GM10248 (cell line): ENCODE measurements at regions not wholly inside any gene's neighbourhood (a gene's known extent, or its start where the extent isn't known, plus 50 kb on each side); places are given as distances from the start of the nearest gene placed in this dataset.

Experiments
- CTCF ChIA-PET: fragments of 300-600 bp; sonication (Branson Sonifier 250); formaldehyde crosslinking; extraction: SDS; loops from one replicate; lab custom pipeline; 2021; ENCODE audit warnings: antibody characterized with exemption; lab: Yijun Ruan, JAX
- POLR2A ChIA-PET: fragments of 350-650 bp; sonication (Branson Sonifier 250); formaldehyde crosslinking; extraction: SDS; loops from one replicate; lab custom pipeline; 2020; ENCODE audit warnings: antibody characterized with exemption; lab: Yijun Ruan, JAX
- DNase-seq: peaks from one replicate; pipeline ENCODE4 v3.0.0; 2012; ENCODE audit errors: extremely low spot score
- TF ChIP-seq, protein P1 (sequence below): IDR thresholded peaks from 2 replicates; pipeline ENCODE4 v1.5.1; 2012; ENCODE audit warnings: mild to moderate bottlenecking, low read depth; ENCODE audit errors: extremely low read depth, missing control alignments, control extremely low read depth

DNA sequence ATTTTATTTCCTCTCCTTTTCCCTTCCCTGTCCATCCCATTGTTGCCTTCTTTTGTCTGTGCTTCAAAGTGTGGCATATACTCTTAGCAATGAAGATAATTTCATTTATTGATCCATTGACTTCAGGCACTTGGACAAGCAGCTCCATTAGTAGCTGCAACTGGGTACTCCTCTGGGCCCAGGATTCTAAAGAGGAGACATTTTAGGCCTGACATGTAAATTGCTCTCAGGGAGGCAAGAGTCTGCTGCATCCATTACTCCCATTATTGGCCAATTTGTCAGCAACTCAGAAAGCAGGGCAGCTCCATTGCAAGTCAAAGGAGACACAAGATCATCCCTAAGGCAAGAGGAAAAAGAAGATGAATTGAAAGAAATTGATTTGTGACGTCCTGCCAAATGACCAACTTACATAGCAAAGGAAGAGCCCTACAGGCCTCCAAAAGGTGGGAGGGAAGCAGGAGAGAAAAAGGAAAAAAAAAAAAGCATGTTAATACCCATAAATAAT lies 1094.1 kb upstream of the FLRT2 start:
- CTCF ChIA-PET, result no interaction called here
- no peak for DNase-seq
- TF ChIP-seq, protein P1, sequence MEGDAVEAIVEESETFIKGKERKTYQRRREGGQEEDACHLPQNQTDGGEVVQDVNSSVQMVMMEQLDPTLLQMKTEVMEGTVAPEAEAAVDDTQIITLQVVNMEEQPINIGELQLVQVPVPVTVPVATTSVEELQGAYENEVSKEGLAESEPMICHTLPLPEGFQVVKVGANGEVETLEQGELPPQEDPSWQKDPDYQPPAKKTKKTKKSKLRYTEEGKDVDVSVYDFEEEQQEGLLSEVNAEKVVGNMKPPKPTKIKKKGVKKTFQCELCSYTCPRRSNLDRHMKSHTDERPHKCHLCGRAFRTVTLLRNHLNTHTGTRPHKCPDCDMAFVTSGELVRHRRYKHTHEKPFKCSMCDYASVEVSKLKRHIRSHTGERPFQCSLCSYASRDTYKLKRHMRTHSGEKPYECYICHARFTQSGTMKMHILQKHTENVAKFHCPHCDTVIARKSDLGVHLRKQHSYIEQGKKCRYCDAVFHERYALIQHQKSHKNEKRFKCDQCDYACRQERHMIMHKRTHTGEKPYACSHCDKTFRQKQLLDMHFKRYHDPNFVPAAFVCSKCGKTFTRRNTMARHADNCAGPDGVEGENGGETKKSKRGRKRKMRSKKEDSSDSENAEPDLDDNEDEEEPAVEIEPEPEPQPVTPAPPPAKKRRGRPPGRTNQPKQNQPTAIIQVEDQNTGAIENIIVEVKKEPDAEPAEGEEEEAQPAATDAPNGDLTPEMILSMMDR, result no peak
- POLR2A ChIA-PET, result no interaction called here

GRCh38 chr14:84436528-84436927 lies 1093.4 kb upstream of the FLRT2 start:
- DNase-seq, result no peak
- TF ChIP-seq, protein P1, result no peak
- ChIA-PET CTCF (no interaction called here), POLR2A (no interaction called here)

DNA sequence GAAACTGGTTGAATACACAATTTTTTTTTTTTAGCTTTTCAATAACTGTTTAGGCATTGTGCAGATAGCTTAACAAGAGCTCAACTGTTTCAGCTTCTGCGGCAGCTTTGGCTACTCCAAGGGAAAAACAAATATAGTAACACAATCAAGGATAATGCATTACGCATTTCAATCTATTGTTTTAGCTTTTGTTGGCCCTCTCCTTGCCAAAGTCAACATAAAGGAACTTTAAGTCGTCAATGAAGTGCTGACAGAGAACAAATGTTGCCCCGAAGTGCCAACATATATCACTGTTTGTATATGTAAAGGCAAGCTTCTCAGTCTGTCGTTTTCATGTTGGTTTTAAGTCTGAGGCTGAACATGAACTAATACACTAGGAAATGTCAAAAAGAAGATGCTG lies 1087.4 kb upstream of the FLRT2 start:
- POLR2A ChIA-PET, result no interaction called here
- CTCF ChIA-PET, result no interaction called here
- TF ChIP-seq, protein P1, result no peak
- DNase-seq, result no peak

- ChIA-PET POLR2A (no interaction called here), CTCF (no interaction called here)
- TF ChIP-seq, protein P1, result no peak
- DNase-seq, result no peak
Measured at GRCh38 chr14:84445486-84445885, 1084.5 kb upstream of the FLRT2 start.

GRCh38 chr14:84446250-84446649 lies 1083.7 kb upstream of the FLRT2 start:
- TF ChIP-seq, protein P1, result no peak
- CTCF ChIA-PET, result no interaction called here
- POLR2A ChIA-PET, result no interaction called here
- no peak for DNase-seq

DNA sequence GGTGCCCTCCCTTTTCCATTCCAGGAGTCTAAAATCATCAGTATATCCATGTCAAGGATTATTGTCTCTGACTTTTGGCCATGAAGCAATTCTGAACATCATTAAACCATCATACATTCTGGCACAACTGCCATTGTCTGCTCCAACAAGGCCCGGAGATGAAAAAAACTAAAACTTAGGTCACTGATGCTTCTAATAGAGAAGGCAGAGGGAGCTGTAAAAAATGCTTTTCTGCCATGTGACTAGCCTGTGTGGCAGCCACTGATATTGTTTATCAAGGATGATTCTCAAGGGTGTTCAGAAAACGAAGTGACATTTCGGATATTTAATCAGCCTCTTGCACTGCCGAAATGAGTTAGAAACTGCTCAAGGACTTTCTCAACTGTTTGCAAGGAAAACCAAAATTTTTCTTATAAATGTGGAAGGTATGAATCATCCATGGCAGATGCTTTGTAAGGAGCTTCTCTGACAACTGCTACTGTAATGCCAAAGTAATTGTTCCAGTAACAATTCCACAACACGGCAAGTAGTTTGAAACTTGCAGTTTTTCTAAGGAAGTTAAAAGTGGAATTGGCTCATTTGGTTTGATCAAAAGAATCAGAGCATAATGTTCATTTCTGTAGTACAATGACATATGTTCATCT lies 1076.5 kb upstream of the FLRT2 start:
- no peak for DNase-seq
- POLR2A ChIA-PET, result no interaction called here
- TF ChIP-seq, protein P1, result no peak
- CTCF ChIA-PET, result interaction anchor here (1.2 kb wide), 1 partner anchor 28 kb away, joined by 3 read pairs; no protein-coding TSS in a partner anchor

GRCh38 chr14:84454114-84454513 lies 1075.8 kb upstream of the FLRT2 start:
- TF ChIP-seq, protein P1, result no peak

More at GRCh38 chr14:84454114-84454513, 1075.8 kb upstream of the FLRT2 start:
- POLR2A ChIA-PET, result no interaction called here
- DNase-seq, result no peak
- CTCF ChIA-PET, result interaction anchor here (1.2 kb wide), 1 partner anchor 27 kb away, joined by 3 read pairs; no protein-coding TSS in a partner anchor
